ENCODE measurements at regions not wholly inside any gene's neighbourhood (a gene's known extent, or its start where the extent isn't known, plus 50 kb on each side); places are given as distances from the start of the nearest gene placed in this dataset.

DNA sequence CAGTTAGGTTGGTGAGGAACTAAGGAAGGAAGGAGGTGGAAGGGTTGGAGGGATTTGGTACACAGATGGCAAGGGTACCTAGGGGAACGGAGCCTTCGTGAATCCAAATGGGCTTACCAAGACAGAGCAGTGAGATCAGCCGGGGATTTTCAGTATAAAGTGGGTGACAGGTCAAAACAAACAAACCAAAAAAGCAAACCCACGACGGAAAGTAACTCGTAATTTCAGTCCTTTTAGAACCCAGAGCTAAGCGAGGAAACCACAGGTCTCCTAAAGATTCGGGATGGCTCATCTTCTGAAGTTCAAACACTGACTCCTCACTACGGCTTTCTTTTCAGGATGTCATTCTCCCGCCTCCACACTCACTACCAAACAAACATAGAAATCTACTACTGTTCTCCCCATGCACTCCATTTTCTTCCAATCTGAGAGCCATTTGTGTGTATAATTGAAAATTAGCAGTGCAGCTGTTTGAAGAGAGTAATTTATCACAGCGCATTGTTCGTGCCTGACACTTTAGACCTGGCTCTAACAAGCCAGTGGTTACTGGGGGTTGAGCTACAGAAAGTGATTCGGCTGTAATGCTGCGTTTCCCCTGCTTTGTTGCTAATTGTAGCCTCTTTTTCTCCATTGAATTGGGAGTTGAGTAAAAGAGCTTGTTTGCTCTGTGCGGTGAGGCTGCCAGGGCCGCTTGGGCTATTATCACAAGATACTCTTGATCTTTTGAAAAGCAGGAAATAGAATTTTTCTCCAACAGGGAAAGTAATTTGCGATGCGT, 64.7 kb upstream of the CCDC39 start:
- DNase-seq (ENCODE audit: low read depth, low spot score), result no peak
- WGBS (ENCODE audit: insufficient coverage, insufficient read length), result no CpG with 5 or more reads among the region's 18 CpGs
- Histone ChIP-seq H3K27ac (ENCODE audit: low read length) (no peak overlapping the region), H3K27me3 (ENCODE audit: control insufficient read depth, insufficient read depth, low read length) (no peaks in the 10 kb centered on the region), H3K9me3 (ENCODE audit: control insufficient read depth, insufficient read depth, low read length) (no peaks in the 10 kb centered on the region), H3K4me3 (ENCODE audit: low read length) (no peak overlapping the region), H3K4me1 (ENCODE audit: control insufficient read depth, insufficient read depth, low read length) (0 out of 2 replicates have a peak, but pooled peaks cover 3% of the 10 kb centered on the region), H3K36me3 (ENCODE audit: control insufficient read depth, insufficient read depth, low read length) (no peaks in the 10 kb centered on the region)

DNA sequence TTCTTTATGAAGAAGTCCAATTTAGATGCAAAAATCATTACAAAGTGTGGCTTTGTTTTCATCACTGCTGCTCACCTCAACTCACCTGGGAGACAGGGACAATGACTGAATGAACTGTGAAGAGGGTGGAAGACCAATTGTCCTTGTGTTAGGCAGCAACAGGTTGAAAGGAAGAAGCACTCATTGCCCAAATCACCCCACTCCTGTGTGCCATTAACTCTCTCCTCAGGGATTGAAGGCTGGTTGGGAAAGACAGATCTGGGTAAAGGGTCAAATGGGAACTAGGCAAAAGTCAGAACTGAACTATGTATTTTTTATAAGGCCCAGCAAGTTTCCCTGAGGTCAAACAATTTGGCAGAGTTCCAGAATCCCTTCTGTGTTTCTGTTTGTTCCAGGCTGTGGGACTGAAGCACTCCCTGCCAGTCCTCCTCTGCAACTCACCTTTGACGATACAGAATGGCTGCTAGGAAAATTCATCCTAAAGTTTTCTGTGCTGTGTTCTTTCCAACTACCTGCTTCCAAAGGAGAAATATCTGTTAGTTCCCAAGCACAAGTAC, 68.6 kb upstream of the CCDC39 start:
- no peak for DNase-seq (ENCODE audit: low read depth, low spot score)
- Histone ChIP-seq H3K27ac (ENCODE audit: low read length) (no peak overlapping the region), H3K36me3 (ENCODE audit: control insufficient read depth, insufficient read depth, low read length) (no peaks in the 10 kb centered on the region), H3K27me3 (ENCODE audit: control insufficient read depth, insufficient read depth, low read length) (no peaks in the 10 kb centered on the region), H3K4me1 (ENCODE audit: control insufficient read depth, insufficient read depth, low read length) (0 out of 2 replicates have a peak, but pooled peaks cover 3% of the 10 kb centered on the region), H3K9me3 (ENCODE audit: control insufficient read depth, insufficient read depth, low read length) (no peaks in the 10 kb centered on the region), H3K4me3 (ENCODE audit: low read length) (no peak overlapping the region)
- no CpG with 5 or more reads among the region's 1 CpG for WGBS (ENCODE audit: insufficient coverage, insufficient read length)

- DNase-seq (ENCODE audit: low read depth, low spot score), result no peak
- no peak overlapping the region for H3K27ac ChIP-seq (ENCODE audit: low read length)
- H3K4me1 ChIP-seq (ENCODE audit: control insufficient read depth, insufficient read depth, low read length), result no peaks in the 10 kb centered on the region
- no CpG with 5 or more reads among the region's 3 CpGs for WGBS (ENCODE audit: insufficient coverage, insufficient read length)
- H3K36me3 ChIP-seq (ENCODE audit: control insufficient read depth, insufficient read depth, low read length), result no peaks in the 10 kb centered on the region
- no peaks in the 10 kb centered on the region for H3K9me3 ChIP-seq (ENCODE audit: control insufficient read depth, insufficient read depth, low read length)
- no peak overlapping the region for H3K4me3 ChIP-seq (ENCODE audit: low read length)
- H3K27me3 ChIP-seq (ENCODE audit: control insufficient read depth, insufficient read depth, low read length), result no peaks in the 10 kb centered on the region
These were observed 70.0 kb upstream of the CCDC39 start for GRCh38 chr3:180749322-180749721.

GRCh38 chr3:180749796-180750195, 70.5 kb upstream of the CCDC39 start:
- Histone ChIP-seq H3K4me3 (ENCODE audit: low read length) (no peak overlapping the region), H3K36me3 (ENCODE audit: control insufficient read depth, insufficient read depth, low read length) (no peaks in the 10 kb centered on the region), H3K27me3 (ENCODE audit: control insufficient read depth, insufficient read depth, low read length) (no peaks in the 10 kb centered on the region), H3K9me3 (ENCODE audit: control insufficient read depth, insufficient read depth, low read length) (no peaks in the 10 kb centered on the region), H3K27ac (ENCODE audit: low read length) (no peak overlapping the region), H3K4me1 (ENCODE audit: control insufficient read depth, insufficient read depth, low read length) (no peaks in the 10 kb centered on the region)
- no peak for DNase-seq (ENCODE audit: low read depth, low spot score)

DNA sequence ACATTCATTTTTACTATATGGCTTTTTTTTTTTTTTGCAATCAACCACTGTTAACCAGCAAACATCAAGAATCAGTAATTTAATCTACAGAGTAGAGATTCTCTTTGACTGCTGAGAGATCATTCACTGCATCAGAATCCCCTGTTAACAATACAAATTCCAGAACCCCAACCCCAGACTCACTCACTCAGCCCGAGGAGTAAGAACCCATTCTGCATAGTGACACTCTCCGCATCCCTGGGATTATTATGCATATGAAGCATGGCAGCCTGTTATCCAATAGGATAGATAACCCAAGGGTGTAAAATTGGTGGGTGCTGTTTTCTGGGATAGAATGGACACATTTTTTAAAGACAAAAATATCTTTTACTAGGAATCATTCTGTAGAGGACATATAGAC, 76.3 kb upstream of the CCDC39 start:
- no peaks in the 10 kb centered on the region for H3K27me3 ChIP-seq (ENCODE audit: control insufficient read depth, insufficient read depth, low read length)
- no peak for DNase-seq (ENCODE audit: low read depth, low spot score)
- H3K36me3 ChIP-seq (ENCODE audit: control insufficient read depth, insufficient read depth, low read length), result no peaks in the 10 kb centered on the region
- no CpG with 5 or more reads among the region's 2 CpGs for WGBS (ENCODE audit: insufficient coverage, insufficient read length)
- H3K4me1 ChIP-seq (ENCODE audit: control insufficient read depth, insufficient read depth, low read length), result no peaks in the 10 kb centered on the region
- H3K27ac ChIP-seq (ENCODE audit: low read length), result no peak overlapping the region
- no peak overlapping the region for H3K4me3 ChIP-seq (ENCODE audit: low read length)
- no peaks in the 10 kb centered on the region for H3K9me3 ChIP-seq (ENCODE audit: control insufficient read depth, insufficient read depth, low read length)

- no peaks in the 10 kb centered on the region for H3K4me1 ChIP-seq (ENCODE audit: control insufficient read depth, insufficient read depth, low read length)
- H3K9me3 ChIP-seq (ENCODE audit: control insufficient read depth, insufficient read depth, low read length), result no peaks in the 10 kb centered on the region
- DNase-seq (ENCODE audit: low read depth, low spot score), result no peak
- H3K36me3 ChIP-seq (ENCODE audit: control insufficient read depth, insufficient read depth, low read length), result no peaks in the 10 kb centered on the region
- no CpG with 5 or more reads among the region's 4 CpGs for WGBS (ENCODE audit: insufficient coverage, insufficient read length)
- H3K4me3 ChIP-seq (ENCODE audit: low read length), result no peak overlapping the region
- no peaks in the 10 kb centered on the region for H3K27me3 ChIP-seq (ENCODE audit: control insufficient read depth, insufficient read depth, low read length)
- no peak overlapping the region for H3K27ac ChIP-seq (ENCODE audit: low read length)
These were observed 83.6 kb upstream of the CCDC39 start for GRCh38 chr3:180762866-180763265.

DNA sequence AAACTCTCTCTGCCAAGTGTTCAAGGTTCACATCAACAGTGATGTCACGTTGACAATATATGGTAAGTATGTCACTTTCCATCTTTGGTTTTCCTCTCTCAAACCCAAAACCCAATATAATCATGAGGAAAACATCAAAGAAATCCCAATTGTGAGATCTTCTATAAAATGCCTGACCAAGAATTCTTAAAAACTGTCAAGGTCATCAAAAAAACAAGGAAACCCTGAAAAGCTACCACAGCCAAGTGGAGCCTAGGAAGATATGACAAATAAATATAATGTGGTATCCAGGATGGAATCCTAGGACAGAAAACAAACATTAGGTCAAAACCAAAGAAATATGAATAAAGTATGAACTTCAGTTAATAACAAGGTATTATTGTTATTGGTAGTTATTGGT, 85.2 kb upstream of the CCDC39 start:
- Histone ChIP-seq H3K27me3 (ENCODE audit: control insufficient read depth, insufficient read depth, low read length) (no peaks in the 10 kb centered on the region), H3K27ac (ENCODE audit: low read length) (no peak overlapping the region), H3K9me3 (ENCODE audit: control insufficient read depth, insufficient read depth, low read length) (no peaks in the 10 kb centered on the region), H3K4me3 (ENCODE audit: low read length) (no peak overlapping the region), H3K36me3 (ENCODE audit: control insufficient read depth, insufficient read depth, low read length) (no peaks in the 10 kb centered on the region), H3K4me1 (ENCODE audit: control insufficient read depth, insufficient read depth, low read length) (no peaks in the 10 kb centered on the region)
- WGBS (ENCODE audit: insufficient coverage, insufficient read length), result no CpG with 5 or more reads among the region's 1 CpG
- no peak for DNase-seq (ENCODE audit: low read depth, low spot score)

DNA sequence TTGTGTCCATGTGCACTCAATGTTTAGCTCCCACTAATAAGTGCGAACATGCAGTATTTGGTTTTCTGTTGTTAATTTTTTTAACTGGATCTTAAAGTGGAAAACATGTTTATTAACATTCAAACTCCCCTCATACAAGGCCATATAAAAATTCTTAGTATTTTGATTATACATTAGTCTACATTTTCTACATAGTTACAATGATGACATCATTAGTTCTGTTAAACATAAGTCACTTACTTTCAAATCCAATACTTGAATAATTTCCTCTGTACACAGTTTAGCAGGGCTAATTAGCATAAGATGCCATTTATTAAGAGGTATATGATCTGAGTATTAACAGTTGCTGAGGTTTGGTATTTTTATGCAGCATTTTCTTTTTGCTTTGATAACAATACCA, 91.3 kb upstream of the CCDC39 start:
- Histone ChIP-seq H3K4me1 (ENCODE audit: control insufficient read depth, insufficient read depth, low read length) (no peaks in the 10 kb centered on the region), H3K9me3 (ENCODE audit: control insufficient read depth, insufficient read depth, low read length) (no peaks in the 10 kb centered on the region), H3K27me3 (ENCODE audit: control insufficient read depth, insufficient read depth, low read length) (no peaks in the 10 kb centered on the region), H3K36me3 (ENCODE audit: control insufficient read depth, insufficient read depth, low read length) (no peaks in the 10 kb centered on the region), H3K27ac (ENCODE audit: low read length) (no peak overlapping the region), H3K4me3 (ENCODE audit: low read length) (no peak overlapping the region)
- no peak for DNase-seq (ENCODE audit: low read depth, low spot score)
- WGBS (ENCODE audit: insufficient coverage, insufficient read length), result no CpG with 5 or more reads among the region's 1 CpG

GRCh38 chr3:180776433-180776832, 97.1 kb upstream of the CCDC39 start:
- Histone ChIP-seq H3K4me3 (ENCODE audit: low read length) (no peak overlapping the region), H3K9me3 (ENCODE audit: control insufficient read depth, insufficient read depth, low read length) (no peaks in the 10 kb centered on the region; the same call in 1 of the 2 replicates), H3K36me3 (ENCODE audit: control insufficient read depth, insufficient read depth, low read length) (no peaks in the 10 kb centered on the region), H3K27ac (ENCODE audit: low read length) (no peak overlapping the region), H3K4me1 (ENCODE audit: control insufficient read depth, insufficient read depth, low read length) (no peaks in the 10 kb centered on the region), H3K27me3 (ENCODE audit: control insufficient read depth, insufficient read depth, low read length) (no peaks in the 10 kb centered on the region)
- DNase-seq (ENCODE audit: low read depth, low spot score), result no peak
- no CpG with 5 or more reads among the region's 4 CpGs for WGBS (ENCODE audit: insufficient coverage, insufficient read length)

DNA sequence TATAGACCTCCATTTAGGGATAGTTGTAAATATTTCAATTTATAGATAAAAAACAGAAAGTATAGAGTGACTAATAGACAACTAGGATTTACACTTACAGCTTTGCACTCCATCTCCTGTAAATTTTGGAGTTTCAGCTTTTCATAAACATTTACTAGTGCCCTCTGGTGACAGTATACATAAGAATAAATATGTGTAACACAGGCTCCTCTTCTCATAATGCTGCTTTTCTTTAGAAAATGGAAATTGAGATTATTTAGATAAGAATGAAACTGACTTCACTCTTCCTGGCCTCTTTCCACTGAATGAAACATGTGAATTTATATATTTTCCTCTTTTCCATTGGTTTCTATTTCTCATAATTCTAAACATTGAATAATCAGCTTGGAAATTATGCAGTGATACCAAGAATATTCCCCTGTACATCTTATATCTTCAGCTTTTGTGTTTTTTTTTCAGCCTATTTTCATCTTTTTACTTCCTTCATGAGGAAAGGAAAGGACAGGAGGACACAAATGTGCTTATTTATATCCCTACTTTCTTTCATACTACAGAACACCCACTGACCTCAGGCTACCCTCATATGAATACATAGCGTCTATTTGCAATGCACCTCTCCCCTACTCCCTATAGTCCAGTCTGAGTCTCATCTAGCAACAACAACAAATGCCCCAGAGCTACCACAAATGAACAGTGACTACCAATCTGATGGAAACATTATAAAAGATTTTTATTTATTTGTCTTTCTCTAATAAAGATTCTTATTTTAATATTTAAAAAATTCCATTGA, 103.1 kb upstream of the CCDC39 start:
- H3K36me3 ChIP-seq (ENCODE audit: control insufficient read depth, insufficient read depth, low read length), result no peaks in the 10 kb centered on the region
- H3K27me3 ChIP-seq (ENCODE audit: control insufficient read depth, insufficient read depth, low read length), result no peaks in the 10 kb centered on the region
- H3K9me3 ChIP-seq (ENCODE audit: control insufficient read depth, insufficient read depth, low read length), result no peaks in the 10 kb centered on the region
- no peak for DNase-seq (ENCODE audit: low read depth, low spot score)
- no CpG with 5 or more reads among the region's 1 CpG for WGBS (ENCODE audit: insufficient coverage, insufficient read length)
- H3K4me3 ChIP-seq (ENCODE audit: low read length), result no peak overlapping the region
- no peak overlapping the region for H3K27ac ChIP-seq (ENCODE audit: low read length)
- no peaks in the 10 kb centered on the region for H3K4me1 ChIP-seq (ENCODE audit: control insufficient read depth, insufficient read depth, low read length)
